HL-60 (cell line): ENCODE measurements at regions not wholly inside any gene's neighbourhood (a gene's known extent, or its start where the extent isn't known, plus 50 kb on each side); places are given as distances from the start of the nearest gene placed in this dataset.

ENCODE experiments used
- DNase-seq, 2 experiments: peaks; one replicate each; pipeline ENCODE4 v3.0.0-alpha.2; 2010 to 2020; ENCODE audit warnings: low read depth in 1 of 2, low spot score in 1 of 2
- H3K27ac ChIP-seq: fragments of 250-450 bp; sonication (Bioruptor Pico); replicated peaks from 2 replicates; pipeline ENCODE4 v1.5.1; 2020; ENCODE audit warnings: mild to moderate bottlenecking, moderate library complexity
- H3K27me3 ChIP-seq: fragments of 250-450 bp; sonication (Bioruptor Pico); 2 replicates; pipeline ENCODE4 v1.5.1; 2021; ENCODE audit warnings: mild to moderate bottlenecking, moderate library complexity; ENCODE audit not compliant: insufficient read depth, poor library complexity, severe bottlenecking
- H3K4me3 ChIP-seq: replicated peaks from 2 replicates; pipeline ENCODE4 v1.5.1; 2011; ENCODE audit warnings: mild to moderate bottlenecking, control low read depth, low read length; ENCODE audit not compliant: insufficient read depth
- GABPA ChIP-seq: IDR thresholded peaks from 2 replicates; pipeline ENCODE4 v1.6.1; 2012; ENCODE audit warnings: low read depth
- POLR2AphosphoS5 ChIP-seq: IDR thresholded peaks from 2 replicates; pipeline ENCODE4 v1.6.1; 2012; ENCODE audit warnings: low read depth
- SPI1 ChIP-seq: IDR thresholded peaks from 2 replicates; pipeline ENCODE4 v1.6.1; 2012; ENCODE audit warnings: low read depth, mild to moderate bottlenecking, borderline replicate concordance
- TF ChIP-seq, protein P1 (sequence below): IDR thresholded peaks from one replicate; pipeline ENCODE4 v1.5.1; 2011; ENCODE audit warnings: low read length, control low read depth, inconsistent platforms; ENCODE audit not compliant: insufficient read depth
- TF ChIP-seq, protein P2 (sequence below): IDR thresholded peaks from 2 replicates; pipeline ENCODE4 v1.6.1; 2012; ENCODE audit warnings: low read depth; ENCODE audit not compliant: insufficient replicate concordance

DNA sequence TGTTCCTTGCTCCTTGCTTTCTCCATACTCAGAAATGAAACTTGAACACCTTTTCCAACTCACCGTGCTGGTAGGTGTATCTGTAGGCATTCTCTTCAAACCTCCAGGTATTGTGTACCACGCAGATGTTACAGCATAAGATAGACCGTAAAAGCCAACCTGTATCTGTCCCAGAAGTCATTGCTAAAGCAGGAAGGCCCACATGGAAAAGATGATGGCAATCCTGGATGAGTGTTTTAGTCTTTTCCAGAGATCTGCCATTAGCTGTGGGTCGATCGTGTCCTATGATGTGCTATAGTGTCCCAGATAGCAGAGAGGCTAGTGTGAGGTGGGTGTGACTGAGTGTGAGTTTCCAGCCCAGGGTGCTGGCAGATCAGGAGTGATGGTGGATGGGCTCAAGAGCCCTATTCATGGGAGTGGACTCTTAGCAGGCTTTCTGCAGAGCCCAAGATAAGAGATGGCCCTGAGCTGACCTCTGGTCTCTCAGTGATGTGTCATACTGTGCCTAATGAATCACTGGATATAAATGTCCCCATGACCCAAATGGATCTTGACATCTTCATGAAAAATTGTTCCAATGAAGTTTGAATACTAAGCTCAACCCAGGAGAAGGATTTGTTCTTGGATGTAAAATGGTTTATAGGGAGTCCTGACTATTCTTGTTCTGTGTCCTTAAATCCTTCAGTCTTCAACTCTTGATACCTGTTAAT is 69.1 kb upstream of the WDR1 start:
- H3K27ac ChIP-seq = no peak overlapping the region
- H3K27me3 ChIP-seq = no peaks in the 10 kb centered on the region
- no peak for TF ChIP-seq GABPA
- TF ChIP-seq SPI1 = no peak
- no peak for TF ChIP-seq POLR2AphosphoS5
- TF ChIP-seq, protein P1, sequence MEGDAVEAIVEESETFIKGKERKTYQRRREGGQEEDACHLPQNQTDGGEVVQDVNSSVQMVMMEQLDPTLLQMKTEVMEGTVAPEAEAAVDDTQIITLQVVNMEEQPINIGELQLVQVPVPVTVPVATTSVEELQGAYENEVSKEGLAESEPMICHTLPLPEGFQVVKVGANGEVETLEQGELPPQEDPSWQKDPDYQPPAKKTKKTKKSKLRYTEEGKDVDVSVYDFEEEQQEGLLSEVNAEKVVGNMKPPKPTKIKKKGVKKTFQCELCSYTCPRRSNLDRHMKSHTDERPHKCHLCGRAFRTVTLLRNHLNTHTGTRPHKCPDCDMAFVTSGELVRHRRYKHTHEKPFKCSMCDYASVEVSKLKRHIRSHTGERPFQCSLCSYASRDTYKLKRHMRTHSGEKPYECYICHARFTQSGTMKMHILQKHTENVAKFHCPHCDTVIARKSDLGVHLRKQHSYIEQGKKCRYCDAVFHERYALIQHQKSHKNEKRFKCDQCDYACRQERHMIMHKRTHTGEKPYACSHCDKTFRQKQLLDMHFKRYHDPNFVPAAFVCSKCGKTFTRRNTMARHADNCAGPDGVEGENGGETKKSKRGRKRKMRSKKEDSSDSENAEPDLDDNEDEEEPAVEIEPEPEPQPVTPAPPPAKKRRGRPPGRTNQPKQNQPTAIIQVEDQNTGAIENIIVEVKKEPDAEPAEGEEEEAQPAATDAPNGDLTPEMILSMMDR = no peak
- TF ChIP-seq, protein P2, sequence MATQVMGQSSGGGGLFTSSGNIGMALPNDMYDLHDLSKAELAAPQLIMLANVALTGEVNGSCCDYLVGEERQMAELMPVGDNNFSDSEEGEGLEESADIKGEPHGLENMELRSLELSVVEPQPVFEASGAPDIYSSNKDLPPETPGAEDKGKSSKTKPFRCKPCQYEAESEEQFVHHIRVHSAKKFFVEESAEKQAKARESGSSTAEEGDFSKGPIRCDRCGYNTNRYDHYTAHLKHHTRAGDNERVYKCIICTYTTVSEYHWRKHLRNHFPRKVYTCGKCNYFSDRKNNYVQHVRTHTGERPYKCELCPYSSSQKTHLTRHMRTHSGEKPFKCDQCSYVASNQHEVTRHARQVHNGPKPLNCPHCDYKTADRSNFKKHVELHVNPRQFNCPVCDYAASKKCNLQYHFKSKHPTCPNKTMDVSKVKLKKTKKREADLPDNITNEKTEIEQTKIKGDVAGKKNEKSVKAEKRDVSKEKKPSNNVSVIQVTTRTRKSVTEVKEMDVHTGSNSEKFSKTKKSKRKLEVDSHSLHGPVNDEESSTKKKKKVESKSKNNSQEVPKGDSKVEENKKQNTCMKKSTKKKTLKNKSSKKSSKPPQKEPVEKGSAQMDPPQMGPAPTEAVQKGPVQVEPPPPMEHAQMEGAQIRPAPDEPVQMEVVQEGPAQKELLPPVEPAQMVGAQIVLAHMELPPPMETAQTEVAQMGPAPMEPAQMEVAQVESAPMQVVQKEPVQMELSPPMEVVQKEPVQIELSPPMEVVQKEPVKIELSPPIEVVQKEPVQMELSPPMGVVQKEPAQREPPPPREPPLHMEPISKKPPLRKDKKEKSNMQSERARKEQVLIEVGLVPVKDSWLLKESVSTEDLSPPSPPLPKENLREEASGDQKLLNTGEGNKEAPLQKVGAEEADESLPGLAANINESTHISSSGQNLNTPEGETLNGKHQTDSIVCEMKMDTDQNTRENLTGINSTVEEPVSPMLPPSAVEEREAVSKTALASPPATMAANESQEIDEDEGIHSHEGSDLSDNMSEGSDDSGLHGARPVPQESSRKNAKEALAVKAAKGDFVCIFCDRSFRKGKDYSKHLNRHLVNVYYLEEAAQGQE = no peak
- no peak overlapping the region for H3K4me3 ChIP-seq
- DNase-seq = no peak

DNA sequence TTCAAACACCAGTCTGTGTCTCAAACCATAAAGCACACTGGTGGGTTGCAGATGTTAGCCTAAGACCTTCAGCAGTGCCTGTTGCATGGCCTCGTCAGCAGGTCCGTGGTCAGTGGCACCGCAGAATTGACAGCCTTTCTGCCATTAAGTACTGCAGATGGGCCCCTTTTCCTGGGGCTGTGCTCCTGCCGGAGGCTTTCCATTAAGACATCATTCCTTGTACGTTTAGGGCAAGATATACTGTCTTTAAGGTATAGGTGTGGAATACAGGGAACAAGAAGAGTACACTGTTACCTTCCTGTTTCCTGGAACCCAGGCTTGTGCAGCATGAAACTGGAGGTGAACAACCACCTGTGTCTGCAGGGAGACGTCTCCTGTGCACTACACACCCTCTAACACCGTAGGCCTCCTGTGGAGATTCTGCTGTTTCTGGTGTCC is 67.9 kb upstream of the WDR1 start:
- Histone ChIP-seq H3K27ac (no peak overlapping the region), H3K4me3 (no peak overlapping the region), H3K27me3 (no peaks in the 10 kb centered on the region)
- DNase-seq = no peak
- TF ChIP-seq SPI1 (no peak), POLR2AphosphoS5 (no peak)

DNA sequence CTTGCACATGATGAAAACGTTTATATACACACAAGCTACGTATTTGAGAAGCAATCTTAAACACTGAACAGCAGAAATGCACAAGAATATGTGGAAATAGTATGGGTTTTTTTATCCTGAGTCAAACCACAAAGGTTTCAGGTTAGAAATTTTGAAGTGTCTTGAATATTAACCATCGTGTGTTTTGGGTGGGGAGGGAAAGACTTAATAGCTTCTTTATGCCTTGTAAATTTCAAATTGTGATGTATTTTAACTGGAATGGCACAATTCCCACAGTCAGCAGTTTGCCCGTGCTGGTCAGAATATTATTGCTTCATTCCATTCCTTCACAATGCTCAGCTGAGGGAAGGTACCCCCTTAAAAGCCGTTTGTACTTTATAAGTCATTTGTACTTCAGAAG is 67.4 kb upstream of the WDR1 start:
- Histone ChIP-seq H3K27ac (no peak overlapping the region), H3K27me3 (no peaks in the 10 kb centered on the region), H3K4me3 (no peak overlapping the region)
- TF ChIP-seq SPI1 (no peak), GABPA (no peak), POLR2AphosphoS5 (no peak)
- TF ChIP-seq, protein P1 = no peak
- TF ChIP-seq, protein P2 = no peak
- no peak for DNase-seq

DNA sequence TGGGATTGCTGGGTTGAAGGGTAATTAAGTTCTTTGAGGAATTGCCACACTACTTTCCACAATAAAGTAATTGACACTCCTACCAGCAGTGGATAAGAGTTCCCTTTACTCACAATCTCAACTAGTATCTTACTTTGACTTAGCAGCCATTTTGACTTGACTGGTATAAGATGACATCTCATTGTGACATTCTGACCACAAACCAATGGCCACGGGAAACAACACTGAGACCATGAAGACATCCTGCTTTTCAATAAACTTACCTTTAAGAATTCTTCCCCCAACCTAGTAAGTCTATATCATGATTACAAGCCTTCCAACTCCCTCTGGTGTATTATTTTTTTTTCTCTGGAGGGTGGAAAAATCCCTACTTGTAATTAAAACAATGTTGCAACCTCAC is 66.9 kb upstream of the WDR1 start:
- DNase-seq = peak in 1 of 2 experiments; percentile 62
- H3K4me3 ChIP-seq = no peak overlapping the region
- H3K27me3 ChIP-seq = no peaks in the 10 kb centered on the region
- TF ChIP-seq SPI1 (no peak), GABPA (no peak), POLR2AphosphoS5 (no peak)
- TF ChIP-seq, protein P1 = no peak
- TF ChIP-seq, protein P2 = no peak
- H3K27ac ChIP-seq = no peak overlapping the region
